Heart left ventricle (tissue), 13 donors: ENCODE measurements at regions not wholly inside any gene's neighbourhood (a gene's known extent, or its start where the extent isn't known, plus 50 kb on each side); places are given as distances from the start of the nearest gene placed in this dataset.

Experiments
- CTCF ChIP-seq, 12 donors: fragments of 200-600 bp; sonication (generic) in 4 of 12; IDR thresholded peaks; one replicate each; pipeline versions ENCODE4 v1.5.0 to v1.8.0; 2018 to 2022; ENCODE audit warnings: antibody characterized with exemption in 12 of 12, mild to moderate bottlenecking in 5 of 12
- POLR2A ChIP-seq, 2 donors: fragments of 450-650 bp; IDR thresholded peaks; one replicate each; pipeline ENCODE4 v1.6.1; 2017; ENCODE audit warnings: antibody characterized with exemption in 2 of 2, mild to moderate bottlenecking in 2 of 2, moderate library complexity in 2 of 2
- donor health status: ischemic (EF 13 %, LVEDD 7.1; RV severe dilation, severe dysfunction).
- donor health status: DM: no; HTN: yes; CAD: no.
- donor health status: DM: no; HTN: no; CAD: no.
- donor health status: ischemic (EF 25% LVEDD 6.9; RV normal size, moderate dysfunction).
- donor health status: ischemic (EF 25% LVEDD 5.7; RV mildly dilated, moderate dysfunction).
- donor health status: ischemic (EF 35%, LVEDD 5.7; RV mildly dilated, moderate dysfunction).
- donor health status: nonischemic (EF 11% LVEDD 7.7; RV severe dilation, severe dysfunction).
- donor health status: DM: yes; HTN: yes; CAD: no.
- donor health status: PGD.
- donor health status: ischemic (EF 29% LVEDD 5.4; RV normal size, mild dysfunction).
- donor health status: nonischemic (EF 23%, LVEDD 6.1; RV moderate dilation, normal function).

- no peak for TF ChIP-seq CTCF (IDR thresholded peaks at IDR 0.05)
- TF ChIP-seq POLR2A (IDR thresholded peaks at IDR 0.05): no peak
Measured at GRCh38 chr2:147122944-147123343, 721.9 kb upstream of the ACVR2A start.
